ENCODE measurements at regions not wholly inside any gene's neighbourhood (a gene's known extent, or its start where the extent isn't known, plus 50 kb on each side); places are given as distances from the start of the nearest gene placed in this dataset.

- no peak for TF ChIP-seq IRF1 (CRISPR knock-in tag; IDR thresholded peaks at IDR 0.05)
- TF ChIP-seq E2F4 (CRISPR knock-in tag; IDR thresholded peaks at IDR 0.05; ENCODE audit: borderline replicate concordance, low read depth), result no peak
These were observed 837.0 kb downstream of the SLITRK6 start (continued) for GRCh38 chr13:84962141-84962750.

GRCh38 chr13:84961023-84961422, 838.2 kb downstream of the SLITRK6 start:
- no peaks in the 10 kb centered on the region for H3K36me3 Mint-ChIP-seq
- DNase-seq (ENCODE audit: low spot score) (no peak), ATAC-seq (no peak)
- TF ChIP-seq ZNF512 (CRISPR knock-in tag; IDR thresholded peaks at IDR 0.05; ENCODE audit: borderline replicate concordance), result no peak
- no peaks in the 10 kb centered on the region for H3K4me1 Mint-ChIP-seq
- CTCF ChIA-PET, result no interaction called here
- no peak overlapping the region for H3K27ac Mint-ChIP-seq
- POLR2A ChIA-PET, result no interaction called here
- H3K4me3 Mint-ChIP-seq, result no peak overlapping the region
- H3K9me3 Mint-ChIP-seq, result no peaks in the 10 kb centered on the region
- no peaks in the 10 kb centered on the region for H3K27me3 Mint-ChIP-seq (ENCODE audit: low read depth)

- Mint-ChIP-seq H3K4me3 (no peak overlapping the region), H3K4me1 (no peaks in the 10 kb centered on the region), H3K36me3 (no peaks in the 10 kb centered on the region), H3K27ac (no peak overlapping the region), H3K9me3 (no peaks in the 10 kb centered on the region), H3K27me3 (ENCODE audit: low read depth) (no peaks in the 10 kb centered on the region)
- POLR2A ChIA-PET, result no interaction called here
- ATAC-seq (no peak), DNase-seq (ENCODE audit: low spot score) (no peak)
- CTCF ChIA-PET, result no interaction called here
- no peak for TF ChIP-seq SMAD3 (CRISPR knock-in tag; IDR thresholded peaks at IDR 0.05; ENCODE audit: borderline replicate concordance)
- TF ChIP-seq E2F4 (CRISPR knock-in tag; IDR thresholded peaks at IDR 0.05; ENCODE audit: borderline replicate concordance, low read depth), result no peak
- no peak for TF ChIP-seq CREB1 (CRISPR knock-in tag; IDR thresholded peaks at IDR 0.05)
- TF ChIP-seq MXD4 (CRISPR knock-in tag; IDR thresholded peaks at IDR 0.05; ENCODE audit: borderline replicate concordance), result no peak
- no peak for TF ChIP-seq SP1 (CRISPR knock-in tag; conservative IDR thresholded peaks at IDR 0.05)
- no peak for TF ChIP-seq NR1H2 (CRISPR knock-in tag; IDR thresholded peaks at IDR 0.05)
- TF ChIP-seq AFF4 (CRISPR knock-in tag; IDR thresholded peaks at IDR 0.05; ENCODE audit: borderline replicate concordance), result no peak
- no peak for TF ChIP-seq CTCF (IDR thresholded peaks at IDR 0.05)
These were observed 839.4 kb downstream of the SLITRK6 start for GRCh38 chr13:84959818-84960217.
